Keratinocyte (primary cell): ENCODE measurements at regions not wholly inside any gene's neighbourhood (a gene's known extent, or its start where the extent isn't known, plus 50 kb on each side); places are given as distances from the start of the nearest gene placed in this dataset.

Experiments
- EZH2 ChIP-seq: IDR thresholded peaks from one replicate; pipeline ENCODE4 v1.6.1; 2012; ENCODE audit warnings: inconsistent platforms, mild to moderate bottlenecking, low read length, moderate library complexity
- TF ChIP-seq, protein P1 (sequence below), 3 experiments: IDR thresholded peaks in 1 of 3; conservative IDR thresholded peaks in 1 of 3; optimal IDR thresholded peaks in 1 of 3; 2 replicates in 2 of 3; 3 replicates in 1 of 3; pipeline versions ENCODE3 to v1.5.1; 2011; ENCODE audit warnings: low read length in 3 of 3, mild to moderate bottlenecking in 3 of 3, moderate library complexity in 2 of 3, control low read depth in 1 of 3, inconsistent platforms in 1 of 3; ENCODE audit not compliant: insufficient read depth in 2 of 3; ENCODE audit errors: extremely low read depth in 1 of 3

DNA sequence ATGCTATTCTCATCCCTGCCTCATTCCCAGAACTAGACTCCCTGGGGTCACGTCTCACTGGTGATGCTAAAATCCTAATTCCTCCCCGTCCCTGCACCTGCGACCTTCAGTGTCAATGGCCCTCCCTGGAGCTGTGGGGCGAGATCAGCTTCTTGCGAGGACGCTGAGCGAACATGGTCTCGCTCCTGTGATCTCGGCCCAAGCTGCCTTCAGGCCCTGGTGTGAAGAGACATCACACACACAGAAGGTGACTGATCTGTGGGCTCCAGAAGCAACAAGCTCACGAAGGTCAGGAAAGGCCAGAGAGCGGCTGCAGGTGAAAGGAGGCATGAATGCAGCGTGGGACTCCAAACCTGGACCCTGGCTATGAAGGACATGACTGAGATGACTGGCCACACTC is 139.5 kb upstream of the CST7 start:
- no peak for TF ChIP-seq EZH2
- TF ChIP-seq, protein P1, sequence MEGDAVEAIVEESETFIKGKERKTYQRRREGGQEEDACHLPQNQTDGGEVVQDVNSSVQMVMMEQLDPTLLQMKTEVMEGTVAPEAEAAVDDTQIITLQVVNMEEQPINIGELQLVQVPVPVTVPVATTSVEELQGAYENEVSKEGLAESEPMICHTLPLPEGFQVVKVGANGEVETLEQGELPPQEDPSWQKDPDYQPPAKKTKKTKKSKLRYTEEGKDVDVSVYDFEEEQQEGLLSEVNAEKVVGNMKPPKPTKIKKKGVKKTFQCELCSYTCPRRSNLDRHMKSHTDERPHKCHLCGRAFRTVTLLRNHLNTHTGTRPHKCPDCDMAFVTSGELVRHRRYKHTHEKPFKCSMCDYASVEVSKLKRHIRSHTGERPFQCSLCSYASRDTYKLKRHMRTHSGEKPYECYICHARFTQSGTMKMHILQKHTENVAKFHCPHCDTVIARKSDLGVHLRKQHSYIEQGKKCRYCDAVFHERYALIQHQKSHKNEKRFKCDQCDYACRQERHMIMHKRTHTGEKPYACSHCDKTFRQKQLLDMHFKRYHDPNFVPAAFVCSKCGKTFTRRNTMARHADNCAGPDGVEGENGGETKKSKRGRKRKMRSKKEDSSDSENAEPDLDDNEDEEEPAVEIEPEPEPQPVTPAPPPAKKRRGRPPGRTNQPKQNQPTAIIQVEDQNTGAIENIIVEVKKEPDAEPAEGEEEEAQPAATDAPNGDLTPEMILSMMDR (optimal IDR thresholded peaks at IDR 0.05 in 1 of 3, IDR thresholded peaks at IDR 0.05 in 1 of 3, conservative IDR thresholded peaks at IDR 0.05 in 1 of 3; ENCODE audit: extremely low read depth in 1 of 3, insufficient read depth in 2 of 3, low read length in 3 of 3) = no peak
